Suprapubic skin (tissue), 4 donors: ENCODE measurements at regions not wholly inside any gene's neighbourhood (a gene's known extent, or its start where the extent isn't known, plus 50 kb on each side); places are given as distances from the start of the nearest gene placed in this dataset.

Experiments used
- DNase-seq, 2 donors: peaks; one replicate each; pipeline ENCODE4 v3.0.0-alpha.2; 2019; ENCODE audit warnings: low spot score in 2 of 2
- H3K27ac ChIP-seq: fragments of 200-600 bp; sonication (generic); one replicate; pipeline ENCODE4 v1.5.1; 2019
- H3K27me3 ChIP-seq: fragments of 200-600 bp; sonication (generic); one replicate; pipeline ENCODE4 v1.5.1; 2019
- H3K36me3 ChIP-seq: fragments of 200-600 bp; sonication (generic); one replicate; pipeline ENCODE4 v1.5.1; 2019
- H3K4me1 ChIP-seq: fragments of 200-600 bp; sonication (generic); one replicate; pipeline ENCODE4 v1.5.1; 2019
- H3K4me3 ChIP-seq: fragments of 200-600 bp; sonication (generic); one replicate; pipeline ENCODE4 v1.5.1; 2019; ENCODE audit warnings: mild to moderate bottlenecking
- H3K9me3 ChIP-seq: fragments of 200-600 bp; sonication (generic); one replicate; pipeline ENCODE4 v1.5.1; 2019
- CTCF ChIP-seq, 2 donors: fragments of 200-600 bp in 1 of 2; fragments of 450-650 bp in 1 of 2; sonication (generic) in 1 of 2; IDR thresholded peaks; one replicate each; pipeline ENCODE4 v1.5.1; 2016 to 2019; ENCODE audit warnings: antibody characterized with exemption in 2 of 2, mild to moderate bottlenecking in 1 of 2, moderate library complexity in 1 of 2
- EP300 ChIP-seq: sonication (generic); formaldehyde crosslinking; IDR thresholded peaks from one replicate; pipeline ENCODE4 v1.6.1; 2017; ENCODE audit warnings: antibody characterized with exemption
- POLR2A ChIP-seq, 2 donors: fragments of 450-650 bp; IDR thresholded peaks; one replicate each; pipeline ENCODE4 v1.6.1; 2017; ENCODE audit warnings: antibody characterized with exemption in 2 of 2, mild to moderate bottlenecking in 2 of 2, moderate library complexity in 2 of 2
- POLR2AphosphoS5 ChIP-seq, 3 donors: sonication (generic); formaldehyde crosslinking; IDR thresholded peaks; one replicate each; pipeline ENCODE4 v1.6.1; 2017; ENCODE audit warnings: antibody characterized with exemption in 3 of 3
- WGBS: methylation state at CpG from one replicate; pipeline ENCODE4 v1.1.5; 2018; 5-methylcytosine and 5-hydroxymethylcytosine counted together

GRCh38 chr12:100675432-100675831 is 101.9 kb downstream of the GAS2L3 start:
- Histone ChIP-seq H3K36me3 (no peaks in the 10 kb centered on the region), H3K27me3 (peaks cover 7% of the 10 kb centered on the region), H3K9me3 (no peaks in the 10 kb centered on the region), H3K4me1 (no peaks in the 10 kb centered on the region), H3K27ac (no peak overlapping the region), H3K4me3 (no peak overlapping the region)
- DNase-seq, result no peak
- whole genome bisulfite sequencing, result 31% methylated on average over 4 of the region's 4 CpGs
- TF ChIP-seq POLR2A (IDR thresholded peaks at IDR 0.05) (no peak), EP300 (no peak), POLR2AphosphoS5 (IDR thresholded peaks at IDR 0.05) (no peak), CTCF (IDR thresholded peaks at IDR 0.05) (no peak)

- H3K4me1 ChIP-seq, result no peaks in the 10 kb centered on the region
- H3K9me3 ChIP-seq, result no peaks in the 10 kb centered on the region
- DNase-seq, result no peak
- no peaks in the 10 kb centered on the region for H3K36me3 ChIP-seq
- peaks cover 4% of the 10 kb centered on the region for H3K27me3 ChIP-seq
- no peak overlapping the region for H3K27ac ChIP-seq
- H3K4me3 ChIP-seq, result no peak overlapping the region
- TF ChIP-seq EP300 (no peak), POLR2AphosphoS5 (IDR thresholded peaks at IDR 0.05) (no peak), CTCF (IDR thresholded peaks at IDR 0.05) (no peak), POLR2A (IDR thresholded peaks at IDR 0.05) (no peak)
Observed at GRCh38 chr12:100681074-100681473, 107.6 kb downstream of the GAS2L3 start.

GRCh38 chr12:100682178-100682577 is 108.7 kb downstream of the GAS2L3 start:
- Histone ChIP-seq H3K27me3 (peaks cover 4% of the 10 kb centered on the region), H3K4me1 (no peaks in the 10 kb centered on the region), H3K36me3 (no peaks in the 10 kb centered on the region), H3K4me3 (no peak overlapping the region), H3K27ac (no peak overlapping the region), H3K9me3 (no peaks in the 10 kb centered on the region)
- WGBS, result 71% methylated on average over 2 of the region's 2 CpGs
- DNase-seq, result no peak
- no peak for TF ChIP-seq POLR2AphosphoS5 (IDR thresholded peaks at IDR 0.05)

GRCh38 chr12:100687686-100688085 is 106.9 kb upstream of the ANO4 start:
- Histone ChIP-seq H3K36me3 (no peaks in the 10 kb centered on the region), H3K4me1 (no peaks in the 10 kb centered on the region), H3K4me3 (no peak overlapping the region), H3K27ac (no peak overlapping the region), H3K27me3 (no peaks in the 10 kb centered on the region), H3K9me3 (no peaks in the 10 kb centered on the region)
- TF ChIP-seq POLR2A (IDR thresholded peaks at IDR 0.05), result no peak
- no peak for TF ChIP-seq POLR2AphosphoS5 (IDR thresholded peaks at IDR 0.05)
- TF ChIP-seq CTCF (IDR thresholded peaks at IDR 0.05), result no peak
- TF ChIP-seq EP300, result no peak
- DNase-seq, result no peak
- 53% methylated on average over 1 of the region's 1 CpG for WGBS

GRCh38 chr12:100688451-100688864 is 106.1 kb upstream of the ANO4 start:
- H3K4me3 ChIP-seq, result no peak overlapping the region
- 61% methylated on average over 2 of the region's 2 CpGs for WGBS
- DNase-seq, result no peak
- H3K27me3 ChIP-seq, result no peaks in the 10 kb centered on the region
- no peaks in the 10 kb centered on the region for H3K4me1 ChIP-seq
- no peaks in the 10 kb centered on the region for H3K36me3 ChIP-seq
- TF ChIP-seq POLR2AphosphoS5 (IDR thresholded peaks at IDR 0.05), result no peak
- TF ChIP-seq CTCF (IDR thresholded peaks at IDR 0.05), result no peak
- no peak for TF ChIP-seq EP300
- no peak for TF ChIP-seq POLR2A (IDR thresholded peaks at IDR 0.05)
- no peak overlapping the region for H3K27ac ChIP-seq
- H3K9me3 ChIP-seq, result no peaks in the 10 kb centered on the region

- no peak overlapping the region for H3K27ac ChIP-seq
- no peak overlapping the region for H3K4me3 ChIP-seq
- no peak for DNase-seq
- H3K36me3 ChIP-seq, result no peaks in the 10 kb centered on the region
- H3K27me3 ChIP-seq, result no peaks in the 10 kb centered on the region
- H3K9me3 ChIP-seq, result no peaks in the 10 kb centered on the region
- H3K4me1 ChIP-seq, result no peaks in the 10 kb centered on the region
- 81% methylated on average over 1 of the region's 1 CpG for WGBS
- TF ChIP-seq EP300 (no peak), POLR2AphosphoS5 (IDR thresholded peaks at IDR 0.05) (no peak), CTCF (IDR thresholded peaks at IDR 0.05) (no peak), POLR2A (IDR thresholded peaks at IDR 0.05) (no peak)
Observed at GRCh38 chr12:100692502-100692901, 102.1 kb upstream of the ANO4 start.
